ENCODE measurements at regions not wholly inside any gene's neighbourhood (a gene's known extent, or its start where the extent isn't known, plus 50 kb on each side); places are given as distances from the start of the nearest gene placed in this dataset.

- H3K27ac ChIP-seq (ENCODE audit: low read length): no peak overlapping the region
- H3K4me2 ChIP-seq (ENCODE audit: low read length): no peak overlapping the region
- no peak for TF ChIP-seq EZH2phosphoT487 (IDR thresholded peaks at IDR 0.05; ENCODE audit: low read depth)
- TF ChIP-seq, protein P1, sequence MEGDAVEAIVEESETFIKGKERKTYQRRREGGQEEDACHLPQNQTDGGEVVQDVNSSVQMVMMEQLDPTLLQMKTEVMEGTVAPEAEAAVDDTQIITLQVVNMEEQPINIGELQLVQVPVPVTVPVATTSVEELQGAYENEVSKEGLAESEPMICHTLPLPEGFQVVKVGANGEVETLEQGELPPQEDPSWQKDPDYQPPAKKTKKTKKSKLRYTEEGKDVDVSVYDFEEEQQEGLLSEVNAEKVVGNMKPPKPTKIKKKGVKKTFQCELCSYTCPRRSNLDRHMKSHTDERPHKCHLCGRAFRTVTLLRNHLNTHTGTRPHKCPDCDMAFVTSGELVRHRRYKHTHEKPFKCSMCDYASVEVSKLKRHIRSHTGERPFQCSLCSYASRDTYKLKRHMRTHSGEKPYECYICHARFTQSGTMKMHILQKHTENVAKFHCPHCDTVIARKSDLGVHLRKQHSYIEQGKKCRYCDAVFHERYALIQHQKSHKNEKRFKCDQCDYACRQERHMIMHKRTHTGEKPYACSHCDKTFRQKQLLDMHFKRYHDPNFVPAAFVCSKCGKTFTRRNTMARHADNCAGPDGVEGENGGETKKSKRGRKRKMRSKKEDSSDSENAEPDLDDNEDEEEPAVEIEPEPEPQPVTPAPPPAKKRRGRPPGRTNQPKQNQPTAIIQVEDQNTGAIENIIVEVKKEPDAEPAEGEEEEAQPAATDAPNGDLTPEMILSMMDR (IDR thresholded peaks at IDR 0.05; ENCODE audit: low read depth, low read length): no peak
- H3K9me3 ChIP-seq (ENCODE audit: insufficient read depth, low read length): no peaks in the 10 kb centered on the region
- no peaks in the 10 kb centered on the region for H3K79me2 ChIP-seq (ENCODE audit: low read length)
- H2AFZ ChIP-seq (ENCODE audit: low read depth, low read length): no peak overlapping the region
- no peaks in the 10 kb centered on the region for H3K27me3 ChIP-seq (ENCODE audit: low read depth, low read length)
- H3K4me3 ChIP-seq (ENCODE audit: low read length): no peak overlapping the region
- no peak overlapping the region for H3K9ac ChIP-seq (ENCODE audit: low read length)
- H3K4me1 ChIP-seq (ENCODE audit: low read length): no peaks in the 10 kb centered on the region
- no peaks in the 10 kb centered on the region for H3K36me3 ChIP-seq (replicated peaks; ENCODE audit: low read depth, low read length)
- H4K20me1 ChIP-seq (ENCODE audit: insufficient read depth, low read length): no peaks in the 10 kb centered on the region
Measured at GRCh38 chrX:145881175-145881995, 63.8 kb downstream of the SLITRK2 start.

GRCh38 chrX:145886469-145886868 is 68.8 kb downstream of the SLITRK2 start:
- Histone ChIP-seq H3K9ac (ENCODE audit: low read length) (no peak overlapping the region), H2AFZ (ENCODE audit: low read depth, low read length) (no peak overlapping the region), H3K4me3 (ENCODE audit: low read length) (no peak overlapping the region), H3K27me3 (ENCODE audit: low read depth, low read length) (no peaks in the 10 kb centered on the region), H3K27ac (ENCODE audit: low read length) (no peak overlapping the region), H3K36me3 (replicated peaks; ENCODE audit: low read depth, low read length) (no peaks in the 10 kb centered on the region), H4K20me1 (ENCODE audit: insufficient read depth, low read length) (no peaks in the 10 kb centered on the region), H3K79me2 (ENCODE audit: low read length) (no peaks in the 10 kb centered on the region), H3K9me3 (ENCODE audit: insufficient read depth, low read length) (no peaks in the 10 kb centered on the region), H3K4me1 (ENCODE audit: low read length) (no peaks in the 10 kb centered on the region), H3K4me2 (ENCODE audit: low read length) (no peak overlapping the region)
- TF ChIP-seq, protein P1 (IDR thresholded peaks at IDR 0.05; ENCODE audit: low read depth, low read length): no peak
- TF ChIP-seq EZH2phosphoT487 (IDR thresholded peaks at IDR 0.05; ENCODE audit: low read depth): no peak

DNA sequence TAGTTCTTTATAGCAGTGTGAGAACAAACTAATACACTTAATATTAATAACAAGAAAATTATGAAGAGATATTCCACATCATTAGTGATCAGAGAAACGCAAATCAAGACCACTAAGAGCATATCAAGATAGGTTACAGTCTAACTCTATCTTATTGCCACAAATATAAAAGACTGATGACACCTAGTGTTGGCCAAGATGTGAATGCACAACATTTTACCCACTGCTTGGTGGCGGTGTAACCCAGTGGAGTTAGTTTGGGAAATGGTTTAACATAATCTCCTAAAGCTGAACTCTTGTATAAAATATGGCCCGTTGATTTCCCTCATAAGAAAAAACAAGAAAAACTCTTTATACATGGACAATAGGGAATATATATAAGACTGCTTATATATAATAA is 92.4 kb downstream of the SLITRK2 start:
- H2AFZ ChIP-seq (ENCODE audit: low read depth, low read length): no peak overlapping the region
- TF ChIP-seq EZH2phosphoT487 (IDR thresholded peaks at IDR 0.05; ENCODE audit: low read depth): no peak
- TF ChIP-seq, protein P1 (IDR thresholded peaks at IDR 0.05; ENCODE audit: low read depth, low read length): 0 out of 2 replicates have a peak, but pooled peaks have one; percentile 5
- H3K9me3 ChIP-seq (ENCODE audit: insufficient read depth, low read length): no peaks in the 10 kb centered on the region; the same call in 1 of the 2 replicates
- no peaks in the 10 kb centered on the region for H3K4me1 ChIP-seq (ENCODE audit: low read length)
- H3K4me3 ChIP-seq (ENCODE audit: low read length): no peak overlapping the region
- no peaks in the 10 kb centered on the region for H3K79me2 ChIP-seq (ENCODE audit: low read length)
- no peak overlapping the region for H3K9ac ChIP-seq (ENCODE audit: low read length)
- H3K27ac ChIP-seq (ENCODE audit: low read length): no peak overlapping the region
- H3K27me3 ChIP-seq (ENCODE audit: low read depth, low read length): no peaks in the 10 kb centered on the region
- H4K20me1 ChIP-seq (ENCODE audit: insufficient read depth, low read length): no peaks in the 10 kb centered on the region
- no peaks in the 10 kb centered on the region for H3K36me3 ChIP-seq (replicated peaks; ENCODE audit: low read depth, low read length)
- H3K4me2 ChIP-seq (ENCODE audit: low read length): no peak overlapping the region

GRCh38 chrX:145919400-145919799 is 101.8 kb downstream of the SLITRK2 start:
- Histone ChIP-seq H3K9ac (ENCODE audit: low read length) (no peak overlapping the region), H3K4me3 (ENCODE audit: low read length) (no peak overlapping the region), H2AFZ (ENCODE audit: low read depth, low read length) (no peak overlapping the region), H3K4me1 (ENCODE audit: low read length) (peaks cover 2% of the 10 kb centered on the region; the same call in 1 of the 2 replicates), H3K27me3 (ENCODE audit: low read depth, low read length) (no peaks in the 10 kb centered on the region), H3K4me2 (ENCODE audit: low read length) (no peak overlapping the region), H3K36me3 (replicated peaks; ENCODE audit: low read depth, low read length) (no peaks in the 10 kb centered on the region), H3K9me3 (ENCODE audit: insufficient read depth, low read length) (no peaks in the 10 kb centered on the region), H3K27ac (ENCODE audit: low read length) (no peak overlapping the region), H3K79me2 (ENCODE audit: low read length) (no peaks in the 10 kb centered on the region), H4K20me1 (ENCODE audit: insufficient read depth, low read length) (no peaks in the 10 kb centered on the region)
- TF ChIP-seq, protein P1 (IDR thresholded peaks at IDR 0.05; ENCODE audit: low read depth, low read length): no peak
- TF ChIP-seq EZH2phosphoT487 (IDR thresholded peaks at IDR 0.05; ENCODE audit: low read depth): no peak
